HFFc6 (cell line): ENCODE measurements at regions not wholly inside any gene's neighbourhood (a gene's known extent, or its start where the extent isn't known, plus 50 kb on each side); places are given as distances from the start of the nearest gene placed in this dataset.
"Not testable (repeated sequence)": the region's sequence is repeated elsewhere in the genome, so short reads cannot be mapped to it uniquely, and the experiment has no call there.

ENCODE experiments used
- DNase-seq: peaks from one replicate; pipeline ENCODE4 v3.0.0-alpha.2; 2018
- H3K27ac Mint-ChIP-seq: 2 replicates; pipeline ENCODE4 v1.8.0; 2020; ENCODE audit warnings: mild to moderate bottlenecking, mixed read lengths
- H3K27me3 Mint-ChIP-seq: 2 replicates; pipeline ENCODE4 v1.8.0; 2021; ENCODE audit warnings: mild to moderate bottlenecking, moderate library complexity, mixed read lengths; ENCODE audit not compliant: insufficient read depth
- H3K36me3 Mint-ChIP-seq: 2 replicates; pipeline ENCODE4 v1.8.0; 2021; ENCODE audit warnings: low read depth, mixed read lengths
- H3K4me1 Mint-ChIP-seq: 2 replicates; pipeline ENCODE4 v1.8.0; 2020; ENCODE audit warnings: low read depth, mixed read lengths
- H3K4me3 Mint-ChIP-seq: 2 replicates; pipeline ENCODE4 v1.8.0; 2020; ENCODE audit warnings: mild to moderate bottlenecking, moderate library complexity, mixed read lengths
- H3K9me3 Mint-ChIP-seq: 2 replicates; pipeline ENCODE4 v1.8.0; 2020; ENCODE audit warnings: mild to moderate bottlenecking, mixed read lengths
- CTCF ChIP-seq: fragments of 200-600 bp; sonication (generic); IDR thresholded peaks from 2 replicates; pipeline ENCODE4 v1.5.0; 2021; ENCODE audit warnings: antibody characterized with exemption, mild to moderate bottlenecking

DNA sequence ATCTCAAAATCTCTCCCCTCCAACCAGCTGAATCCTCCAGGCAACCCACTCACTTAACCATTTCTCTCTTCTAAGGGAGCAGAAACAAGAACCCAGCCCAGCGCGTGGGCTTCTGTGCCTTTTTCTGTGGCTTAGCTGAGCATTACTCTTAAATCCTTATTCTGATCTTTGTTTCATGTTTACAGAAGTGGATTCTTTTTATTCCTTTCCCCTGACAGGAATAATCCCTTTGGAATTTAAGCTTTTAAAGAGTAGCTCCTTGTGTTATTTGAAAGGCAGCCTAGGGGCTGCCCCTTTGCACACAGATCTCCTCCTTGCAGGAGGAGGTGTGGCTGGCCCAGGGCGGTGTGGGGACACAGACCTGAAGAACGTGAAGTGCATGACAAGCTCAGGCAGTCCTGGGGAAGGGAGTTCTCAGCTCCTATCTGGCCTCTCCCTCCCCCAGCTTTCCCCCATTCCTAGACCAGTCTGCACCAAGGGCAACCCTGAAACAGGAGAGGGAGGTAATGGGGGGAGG lies 77.1 kb upstream of the UBE2E1 start:
- Mint-ChIP-seq H3K27ac (peak overlapping the region; percentile 51), H3K36me3 (no peaks in the 10 kb centered on the region), H3K4me1 (peaks cover 42% of the 10 kb centered on the region), H3K9me3 (no peaks in the 10 kb centered on the region), H3K4me3 (peak overlapping the region; percentile 44; the same call in 1 of the 2 replicates), H3K27me3 (no peaks in the 10 kb centered on the region; the same call in none of the 2 replicates)
- TF ChIP-seq CTCF: no peak
- DNase-seq: peak; percentile 36

DNA sequence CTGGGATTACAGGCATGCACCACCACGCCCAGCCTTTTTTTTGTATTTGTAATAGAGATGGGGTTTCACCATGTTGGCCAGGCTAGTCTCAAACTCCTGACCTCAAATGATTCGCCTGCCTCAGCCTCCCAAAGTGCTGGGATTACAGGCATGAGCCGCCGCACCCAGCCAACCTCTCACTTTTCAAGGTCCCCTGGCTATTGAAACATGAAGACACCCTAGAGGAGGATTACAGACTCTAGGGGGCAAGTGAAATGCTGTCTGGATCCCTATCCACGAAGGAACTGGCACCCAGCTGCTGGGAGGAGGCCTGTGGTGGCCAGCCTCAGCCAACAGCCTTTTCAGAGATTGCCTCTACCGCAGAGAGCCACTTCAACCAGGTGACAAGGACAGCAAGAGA lies 76.4 kb upstream of the UBE2E1 start:
- DNase-seq, H3K27ac Mint-ChIP-seq, H3K4me3 Mint-ChIP-seq, H3K27me3 Mint-ChIP-seq, H3K36me3 Mint-ChIP-seq, H3K9me3 Mint-ChIP-seq: not testable (repeated sequence)
- H3K4me1 Mint-ChIP-seq: peaks cover 42% of the 10 kb centered on the region

GRCh38 chr3:23734481-23734880 lies 71.3 kb upstream of the UBE2E1 start:
- Mint-ChIP-seq H3K4me3 (no peak overlapping the region), H3K27ac (no peak overlapping the region), H3K4me1 (peaks cover 37% of the 10 kb centered on the region), H3K27me3 (no peaks in the 10 kb centered on the region), H3K36me3 (no peaks in the 10 kb centered on the region), H3K9me3 (no peaks in the 10 kb centered on the region)
- no peak for DNase-seq
- TF ChIP-seq CTCF: no peak

GRCh38 chr3:23735062-23735461 lies 70.7 kb upstream of the UBE2E1 start:
- no peak for DNase-seq
- no peak overlapping the region for H3K27ac Mint-ChIP-seq
- no peak overlapping the region for H3K4me3 Mint-ChIP-seq
- no peak for TF ChIP-seq CTCF
- H3K36me3 Mint-ChIP-seq: no peaks in the 10 kb centered on the region
- H3K9me3 Mint-ChIP-seq: no peaks in the 10 kb centered on the region
- H3K27me3 Mint-ChIP-seq: no peaks in the 10 kb centered on the region
- H3K4me1 Mint-ChIP-seq: peaks cover 37% of the 10 kb centered on the region

DNA sequence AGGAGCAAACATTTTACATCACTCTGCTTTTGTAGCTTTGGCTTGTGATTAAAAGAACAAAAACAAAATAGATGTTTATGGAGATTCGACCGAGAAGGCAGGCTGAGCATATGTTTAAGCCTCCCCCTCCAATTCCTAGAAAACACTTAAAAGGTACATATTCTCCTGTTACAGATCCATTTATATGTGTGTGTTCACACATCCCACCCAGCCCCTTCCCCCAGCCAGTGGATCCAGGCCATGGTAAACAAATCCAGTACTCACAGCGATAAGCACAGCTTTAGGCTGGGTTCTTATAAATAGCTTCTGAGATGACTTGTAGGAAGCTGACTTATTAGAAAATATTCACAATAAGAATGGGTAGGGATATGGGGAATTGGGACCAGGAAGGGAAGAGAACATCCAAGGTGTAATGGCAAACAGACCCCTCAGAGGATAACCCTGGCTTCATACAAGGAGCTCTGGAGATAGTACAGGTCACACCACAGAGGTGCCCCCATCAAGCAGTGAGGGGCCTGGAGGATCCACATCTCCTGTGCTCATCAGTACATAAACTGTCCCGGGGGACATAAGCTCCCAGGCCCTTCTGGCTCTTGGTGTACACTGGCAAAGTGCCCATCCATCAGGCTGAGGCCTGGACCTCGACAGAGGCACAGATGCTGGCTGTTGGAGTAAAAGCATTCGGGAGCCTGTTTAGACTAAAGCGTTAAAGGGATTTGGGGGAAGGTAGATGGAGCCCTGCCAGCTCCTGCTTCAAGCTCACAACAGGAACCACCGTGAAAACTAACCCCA lies 70.0 kb upstream of the UBE2E1 start:
- no peak for TF ChIP-seq CTCF
- Mint-ChIP-seq H3K27ac (no peak overlapping the region), H3K9me3 (no peaks in the 10 kb centered on the region), H3K36me3 (no peaks in the 10 kb centered on the region), H3K4me1 (peaks cover 39% of the 10 kb centered on the region), H3K27me3 (no peaks in the 10 kb centered on the region), H3K4me3 (no peak overlapping the region)
- DNase-seq: no peak

- Mint-ChIP-seq H3K27ac (peak overlapping the region; percentile 66; the same call in 1 of the 2 replicates), H3K36me3 (no peaks in the 10 kb centered on the region), H3K9me3 (no peaks in the 10 kb centered on the region)
Measured at GRCh38 chr3:23738944-23739343, 66.8 kb upstream of the UBE2E1 start.

More at GRCh38 chr3:23738944-23739343, 66.8 kb upstream of the UBE2E1 start:
- Mint-ChIP-seq H3K4me3 (peak overlapping the region; percentile 70), H3K27me3 (no peaks in the 10 kb centered on the region), H3K4me1 (peaks cover 38% of the 10 kb centered on the region)
- no peak for TF ChIP-seq CTCF
- DNase-seq: peak; percentile 11
